ENCODE measurements at regions not wholly inside any gene's neighbourhood (a gene's known extent, or its start where the extent isn't known, plus 50 kb on each side); places are given as distances from the start of the nearest gene placed in this dataset.

DNA sequence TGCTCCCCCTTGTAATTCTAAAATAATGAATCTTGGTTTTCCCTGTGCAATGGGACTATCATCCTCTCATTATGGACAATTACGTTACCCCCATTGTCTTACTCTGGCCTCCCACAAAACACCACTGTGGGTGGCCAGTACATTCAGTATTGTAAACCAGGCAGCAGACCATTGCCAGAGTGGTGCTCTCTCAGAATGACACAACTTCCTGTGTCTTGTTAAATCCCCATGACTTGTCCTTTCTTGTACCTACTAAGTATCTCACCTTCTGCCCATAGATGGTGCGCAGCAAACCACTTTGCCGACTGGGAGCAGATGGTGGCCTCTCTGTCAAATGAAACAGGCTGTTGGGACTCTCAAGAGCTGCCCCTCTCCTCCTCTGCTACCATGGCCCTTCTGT, 287.1 kb upstream of the RAG2 start:
- TF ChIP-seq, protein P1, sequence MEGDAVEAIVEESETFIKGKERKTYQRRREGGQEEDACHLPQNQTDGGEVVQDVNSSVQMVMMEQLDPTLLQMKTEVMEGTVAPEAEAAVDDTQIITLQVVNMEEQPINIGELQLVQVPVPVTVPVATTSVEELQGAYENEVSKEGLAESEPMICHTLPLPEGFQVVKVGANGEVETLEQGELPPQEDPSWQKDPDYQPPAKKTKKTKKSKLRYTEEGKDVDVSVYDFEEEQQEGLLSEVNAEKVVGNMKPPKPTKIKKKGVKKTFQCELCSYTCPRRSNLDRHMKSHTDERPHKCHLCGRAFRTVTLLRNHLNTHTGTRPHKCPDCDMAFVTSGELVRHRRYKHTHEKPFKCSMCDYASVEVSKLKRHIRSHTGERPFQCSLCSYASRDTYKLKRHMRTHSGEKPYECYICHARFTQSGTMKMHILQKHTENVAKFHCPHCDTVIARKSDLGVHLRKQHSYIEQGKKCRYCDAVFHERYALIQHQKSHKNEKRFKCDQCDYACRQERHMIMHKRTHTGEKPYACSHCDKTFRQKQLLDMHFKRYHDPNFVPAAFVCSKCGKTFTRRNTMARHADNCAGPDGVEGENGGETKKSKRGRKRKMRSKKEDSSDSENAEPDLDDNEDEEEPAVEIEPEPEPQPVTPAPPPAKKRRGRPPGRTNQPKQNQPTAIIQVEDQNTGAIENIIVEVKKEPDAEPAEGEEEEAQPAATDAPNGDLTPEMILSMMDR (IDR thresholded peaks at IDR 0.05) = no peak
- no peak for TF ChIP-seq POLR2A (IDR thresholded peaks at IDR 0.05)
